Fibroblast of lung (primary cell): ENCODE measurements at regions not wholly inside any gene's neighbourhood (a gene's known extent, or its start where the extent isn't known, plus 50 kb on each side); places are given as distances from the start of the nearest gene placed in this dataset.

Experiments used
- EZH2 ChIP-seq: IDR thresholded peaks from 2 replicates; pipeline ENCODE4 v1.5.1; 2012; ENCODE audit warnings: low read length, control low read depth, mild to moderate bottlenecking; ENCODE audit errors: missing control alignments
- TF ChIP-seq, protein P1 (sequence below), 2 donors: IDR thresholded peaks in 1 of 2; conservative IDR thresholded peaks in 1 of 2; 1 replicate in 1 of 2; 2 replicates in 1 of 2; pipeline ENCODE4 v1.5.1; 2011 to 2012; ENCODE audit warnings: low read length in 2 of 2, control low read depth in 1 of 2, inconsistent platforms in 1 of 2, low read depth in 1 of 2, mild to moderate bottlenecking in 1 of 2

DNA sequence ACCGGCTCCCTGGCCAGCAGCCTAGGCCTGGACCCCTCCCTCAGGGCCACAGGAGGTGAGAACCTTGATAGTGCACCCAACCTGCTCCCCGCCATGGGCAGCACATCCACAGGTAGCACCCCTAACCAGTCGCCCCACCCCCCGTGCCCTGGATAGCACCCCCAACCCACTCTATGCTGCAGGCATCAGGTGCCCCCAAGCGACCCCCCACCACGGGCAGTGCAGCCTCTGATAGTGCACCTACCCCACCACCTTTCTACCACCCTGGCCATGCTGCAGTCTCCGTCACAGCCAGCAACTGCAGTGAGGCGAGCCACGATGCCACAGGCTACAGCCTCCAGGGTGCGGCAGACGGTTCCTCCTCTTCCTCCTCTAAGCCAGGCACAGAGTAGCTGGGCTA is 55.6 kb downstream of the SOWAHC start:
- TF ChIP-seq EZH2, result no peak
- TF ChIP-seq, protein P1, sequence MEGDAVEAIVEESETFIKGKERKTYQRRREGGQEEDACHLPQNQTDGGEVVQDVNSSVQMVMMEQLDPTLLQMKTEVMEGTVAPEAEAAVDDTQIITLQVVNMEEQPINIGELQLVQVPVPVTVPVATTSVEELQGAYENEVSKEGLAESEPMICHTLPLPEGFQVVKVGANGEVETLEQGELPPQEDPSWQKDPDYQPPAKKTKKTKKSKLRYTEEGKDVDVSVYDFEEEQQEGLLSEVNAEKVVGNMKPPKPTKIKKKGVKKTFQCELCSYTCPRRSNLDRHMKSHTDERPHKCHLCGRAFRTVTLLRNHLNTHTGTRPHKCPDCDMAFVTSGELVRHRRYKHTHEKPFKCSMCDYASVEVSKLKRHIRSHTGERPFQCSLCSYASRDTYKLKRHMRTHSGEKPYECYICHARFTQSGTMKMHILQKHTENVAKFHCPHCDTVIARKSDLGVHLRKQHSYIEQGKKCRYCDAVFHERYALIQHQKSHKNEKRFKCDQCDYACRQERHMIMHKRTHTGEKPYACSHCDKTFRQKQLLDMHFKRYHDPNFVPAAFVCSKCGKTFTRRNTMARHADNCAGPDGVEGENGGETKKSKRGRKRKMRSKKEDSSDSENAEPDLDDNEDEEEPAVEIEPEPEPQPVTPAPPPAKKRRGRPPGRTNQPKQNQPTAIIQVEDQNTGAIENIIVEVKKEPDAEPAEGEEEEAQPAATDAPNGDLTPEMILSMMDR (conservative IDR thresholded peaks at IDR 0.05 in 1 of 2, IDR thresholded peaks at IDR 0.05 in 1 of 2; ENCODE audit: low read depth in 1 of 2, low read length in 2 of 2), result no peak
